H9 (cell line): ENCODE measurements at regions not wholly inside any gene's neighbourhood (a gene's known extent, or its start where the extent isn't known, plus 50 kb on each side); places are given as distances from the start of the nearest gene placed in this dataset.

ENCODE experiments used
- DNase-seq: peaks from one replicate; pipeline ENCODE4 v3.0.0-alpha.2; 2017
- H2AFZ ChIP-seq: one replicate; pipeline ENCODE4 v1.6.1; 2013; ENCODE audit warnings: mild to moderate bottlenecking, low read length, control low read depth, moderate library complexity
- H2AK5ac ChIP-seq: 2 replicates; pipeline ENCODE4 v1.6.1; 2013; ENCODE audit warnings: low read length, control low read depth, mixed read lengths; ENCODE audit not compliant: insufficient read length
- H2BK120ac ChIP-seq: one replicate; pipeline ENCODE4 v1.6.1; 2013; ENCODE audit warnings: low read depth, mild to moderate bottlenecking, low read length, control low read depth, inconsistent platforms; ENCODE audit not compliant: poor library complexity, severe bottlenecking
- H2BK12ac ChIP-seq: 2 replicates; pipeline ENCODE4 v1.6.1; 2013; ENCODE audit warnings: low read length, control low read depth, mixed read lengths, low read depth; ENCODE audit not compliant: insufficient read length
- H2BK15ac ChIP-seq: 2 replicates; pipeline ENCODE4 v1.6.1; 2013; ENCODE audit warnings: low read depth, low read length, control low read depth
- H2BK20ac ChIP-seq: one replicate; pipeline ENCODE4 v1.6.1; 2013; ENCODE audit warnings: low read depth, mild to moderate bottlenecking, low read length, control low read depth, inconsistent platforms; ENCODE audit not compliant: poor library complexity, severe bottlenecking
- H2BK5ac ChIP-seq: 2 replicates; pipeline ENCODE4 v1.6.1; 2013; ENCODE audit warnings: low read length, control low read depth, mixed read lengths; ENCODE audit not compliant: insufficient read length
- H3K14ac ChIP-seq: 2 replicates; pipeline ENCODE4 v1.6.1; 2013; ENCODE audit warnings: low read length, control low read depth; ENCODE audit not compliant: insufficient read depth
- H3K18ac ChIP-seq: 2 replicates; pipeline ENCODE4 v1.6.1; 2013; ENCODE audit warnings: low read depth, mild to moderate bottlenecking, mixed read lengths, low read length, control low read depth; ENCODE audit not compliant: insufficient read length
- H3K23ac ChIP-seq: 2 replicates; pipeline ENCODE4 v1.6.1; 2013; ENCODE audit warnings: low read length, control low read depth, mixed read lengths, low read depth; ENCODE audit not compliant: insufficient read length
- H3K23me2 ChIP-seq: 2 replicates; pipeline ENCODE4 v1.6.1; 2013; ENCODE audit warnings: low read depth, mild to moderate bottlenecking, mixed read lengths, low read length, control low read depth; ENCODE audit not compliant: insufficient read length, poor library complexity, severe bottlenecking
- H3K27ac ChIP-seq: 2 replicates; pipeline ENCODE4 v1.5.1; 2013; ENCODE audit warnings: low read length, control low read depth, mixed read lengths, low read depth; ENCODE audit not compliant: insufficient read length
- H3K27me3 ChIP-seq: 2 replicates; pipeline ENCODE4 v1.6.1; 2013; ENCODE audit warnings: low read length, control low read depth, inconsistent platforms; ENCODE audit not compliant: insufficient read depth
- H3K4ac ChIP-seq: 2 replicates; pipeline ENCODE4 v1.6.1; 2013; ENCODE audit warnings: low read depth, mild to moderate bottlenecking, control low read depth, inconsistent platforms, low read length, moderate library complexity
- H3K4me1 ChIP-seq: 2 replicates; pipeline ENCODE4 v1.6.1; 2013; ENCODE audit warnings: low read length, control low read depth, inconsistent platforms; ENCODE audit not compliant: insufficient read depth
- H3K4me2 ChIP-seq: 2 replicates; pipeline ENCODE4 v1.6.1; 2013; ENCODE audit warnings: low read length, control low read depth, mixed read lengths; ENCODE audit not compliant: insufficient read length, insufficient read depth
- H3K56ac ChIP-seq: 2 replicates; pipeline ENCODE4 v1.6.1; 2013; ENCODE audit warnings: low read depth, mild to moderate bottlenecking, mixed read lengths, low read length, control low read depth; ENCODE audit not compliant: insufficient read length
- H3K79me1 ChIP-seq: 2 replicates; pipeline ENCODE4 v1.6.1; 2013; ENCODE audit warnings: low read depth, mild to moderate bottlenecking, moderate library complexity, low read length, control low read depth, inconsistent platforms; ENCODE audit not compliant: insufficient read depth, poor library complexity, severe bottlenecking
- H3K79me2 ChIP-seq: 2 replicates; pipeline ENCODE4 v1.6.1; 2013; ENCODE audit warnings: low read length, control low read depth, inconsistent platforms; ENCODE audit not compliant: insufficient read depth
- H3K9ac ChIP-seq: 2 replicates; pipeline ENCODE4 v1.6.1; 2013; ENCODE audit warnings: low read length, control low read depth, mixed read lengths; ENCODE audit not compliant: insufficient read length; ENCODE audit errors: extremely low read depth
- H3K9me3 ChIP-seq: one replicate; pipeline ENCODE4 v1.6.1; 2013; ENCODE audit warnings: low read depth, low read length, inconsistent platforms; ENCODE audit not compliant: control insufficient read depth
- H3T11ph ChIP-seq: one replicate; pipeline ENCODE4 v1.6.1; 2013; ENCODE audit warnings: mild to moderate bottlenecking, low read length, control low read depth, inconsistent platforms
- H4K20me1 ChIP-seq: one replicate; pipeline ENCODE4 v1.6.1; 2013; ENCODE audit not compliant: control insufficient read depth, insufficient read length, insufficient read depth
- H4K5ac ChIP-seq: 2 replicates; pipeline ENCODE4 v1.6.1; 2013; ENCODE audit warnings: low read depth, mild to moderate bottlenecking, mixed read lengths, low read length, control low read depth; ENCODE audit not compliant: insufficient read length
- H4K8ac ChIP-seq: replicated peaks from 2 replicates; pipeline ENCODE4 v1.6.1; 2013; ENCODE audit warnings: low read length, control low read depth, mixed read lengths, low read depth; ENCODE audit not compliant: insufficient read length
- H4K91ac ChIP-seq: 2 replicates; pipeline ENCODE4 v1.6.1; 2013; ENCODE audit warnings: low read depth, mild to moderate bottlenecking, moderate library complexity, mixed read lengths, low read length, control low read depth; ENCODE audit not compliant: insufficient read length
- H3K27ac Mint-ChIP-seq, 3 experiments: 2 replicates in 2 of 3; 3 replicates in 1 of 3; pipeline ENCODE4 v1.8.0; 2020 to 2021; ENCODE audit warnings: mixed read lengths in 3 of 3, mild to moderate bottlenecking in 1 of 3, moderate library complexity in 1 of 3
- H3K27me3 Mint-ChIP-seq: 2 replicates; pipeline ENCODE4 v1.8.0; 2021; ENCODE audit warnings: low read depth, mild to moderate bottlenecking, moderate library complexity, mixed read lengths
- H3K36me3 Mint-ChIP-seq, 3 experiments: 2 replicates in 2 of 3; 3 replicates in 1 of 3; pipeline ENCODE4 v1.8.0; 2020 to 2021; ENCODE audit warnings: low read depth in 3 of 3, mixed read lengths in 3 of 3; ENCODE audit not compliant: insufficient read depth in 1 of 3
- H3K4me1 Mint-ChIP-seq, 2 experiments: 2 replicates each; pipeline ENCODE4 v1.8.0; 2020; ENCODE audit warnings: mixed read lengths in 2 of 2
- H3K4me3 Mint-ChIP-seq, 2 experiments: 2 replicates in 1 of 2; 3 replicates in 1 of 2; pipeline ENCODE4 v1.8.0; 2020 to 2021; ENCODE audit warnings: mild to moderate bottlenecking in 2 of 2, mixed read lengths in 2 of 2, moderate library complexity in 1 of 2
- H3K9me3 Mint-ChIP-seq, 2 experiments: 2 replicates in 1 of 2; 3 replicates in 1 of 2; pipeline ENCODE4 v1.8.0; 2020; ENCODE audit warnings: mild to moderate bottlenecking in 2 of 2, mixed read lengths in 2 of 2, moderate library complexity in 1 of 2
- WGBS: extraction: QIAGEN DNeasy Blood & Tissue Kit; methylation state at CpG from one replicate; pipeline ENCODE4 v1.1.7; 2013; ENCODE audit warnings: missing lambda C conversion rate, low lambda C conversion rate, mixed read lengths; ENCODE audit not compliant: insufficient read length; ENCODE audit errors: extremely low coverage; 5-methylcytosine and 5-hydroxymethylcytosine counted together
- TF ChIP-seq, protein P1 (sequence below): fragments of 200-600 bp; sonication (generic); conservative IDR thresholded peaks from 3 replicates; pipeline ENCODE4 v1.8.0; 2021; ENCODE audit warnings: antibody characterized with exemption, mild to moderate bottlenecking

- Histone ChIP-seq H3K27me3 (no peaks in the 10 kb centered on the region), H3K79me1 (no peaks in the 10 kb centered on the region), H2AK5ac (no peak overlapping the region), H3K18ac (no peak overlapping the region), H3K9me3 (no peaks in the 10 kb centered on the region), H3K27ac (no peak overlapping the region), H2BK15ac (no peak overlapping the region), H3K56ac (no peak overlapping the region), H2BK12ac (no peak overlapping the region), H2BK120ac (no peak overlapping the region), H4K8ac (no peak overlapping the region), H3K4me2 (no peak overlapping the region), H4K91ac (no peak overlapping the region), H3K79me2 (no peaks in the 10 kb centered on the region), H3K23me2 (no peaks in the 10 kb centered on the region), H2AFZ (no peak overlapping the region), H4K5ac (no peak overlapping the region), H3K23ac (no peak overlapping the region), H3K14ac (no peak overlapping the region), H4K20me1 (no peaks in the 10 kb centered on the region), H3T11ph (no peak overlapping the region), H2BK20ac (no peak overlapping the region), H3K4ac (no peak overlapping the region), H3K4me1 (no peaks in the 10 kb centered on the region), H3K9ac (no peak overlapping the region), H2BK5ac (no peak overlapping the region)
- no peaks in the 10 kb centered on the region for H3K36me3 Mint-ChIP-seq
- TF ChIP-seq, protein P1, sequence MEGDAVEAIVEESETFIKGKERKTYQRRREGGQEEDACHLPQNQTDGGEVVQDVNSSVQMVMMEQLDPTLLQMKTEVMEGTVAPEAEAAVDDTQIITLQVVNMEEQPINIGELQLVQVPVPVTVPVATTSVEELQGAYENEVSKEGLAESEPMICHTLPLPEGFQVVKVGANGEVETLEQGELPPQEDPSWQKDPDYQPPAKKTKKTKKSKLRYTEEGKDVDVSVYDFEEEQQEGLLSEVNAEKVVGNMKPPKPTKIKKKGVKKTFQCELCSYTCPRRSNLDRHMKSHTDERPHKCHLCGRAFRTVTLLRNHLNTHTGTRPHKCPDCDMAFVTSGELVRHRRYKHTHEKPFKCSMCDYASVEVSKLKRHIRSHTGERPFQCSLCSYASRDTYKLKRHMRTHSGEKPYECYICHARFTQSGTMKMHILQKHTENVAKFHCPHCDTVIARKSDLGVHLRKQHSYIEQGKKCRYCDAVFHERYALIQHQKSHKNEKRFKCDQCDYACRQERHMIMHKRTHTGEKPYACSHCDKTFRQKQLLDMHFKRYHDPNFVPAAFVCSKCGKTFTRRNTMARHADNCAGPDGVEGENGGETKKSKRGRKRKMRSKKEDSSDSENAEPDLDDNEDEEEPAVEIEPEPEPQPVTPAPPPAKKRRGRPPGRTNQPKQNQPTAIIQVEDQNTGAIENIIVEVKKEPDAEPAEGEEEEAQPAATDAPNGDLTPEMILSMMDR, result no peak
- no peaks in the 10 kb centered on the region for H3K4me1 Mint-ChIP-seq
- DNase-seq, result no peak
- H3K27ac Mint-ChIP-seq, result peak overlapping the region in 1 of 3 experiments; percentile 35; a peak in 1 of 7 replicates
- WGBS, result no CpG with 5 or more reads among the region's 4 CpGs
- H3K4me3 Mint-ChIP-seq, result no peak overlapping the region
- no peaks in the 10 kb centered on the region for H3K9me3 Mint-ChIP-seq
- no peaks in the 10 kb centered on the region for H3K27me3 Mint-ChIP-seq
These were observed 93.1 kb downstream of the OLFM1 start for GRCh38 chr9:135180586-135180985.
